ENCODE measurements at regions not wholly inside any gene's neighbourhood (a gene's known extent, or its start where the extent isn't known, plus 50 kb on each side); places are given as distances from the start of the nearest gene placed in this dataset.

- H3K27ac Mint-ChIP-seq: no peak overlapping the region
- no peaks in the 10 kb centered on the region for H3K4me1 Mint-ChIP-seq
- ATAC-seq (ENCODE audit: low read depth) (no peak), DNase-seq (no peak)
- H3K9me3 Mint-ChIP-seq: peaks cover 5% of the 10 kb centered on the region
- peaks cover 15% of the 10 kb centered on the region for H3K27me3 Mint-ChIP-seq
- no peak overlapping the region for H3K4me3 Mint-ChIP-seq
- ChIA-PET POLR2A (no interaction called here), CTCF (interaction anchor here (1.0 kb wide), 1 partner anchor 941 kb away, joined by 3 read pairs; no protein-coding TSS in a partner anchor)
- H3K36me3 Mint-ChIP-seq (ENCODE audit: low read depth): no peaks in the 10 kb centered on the region
- intact Hi-C loops (cut with micrococcal nuclease): no loop called here
- no peak for TF ChIP-seq CTCF (IDR thresholded peaks at IDR 0.05)
Measured at GRCh38 chr6:40302856-40303454, 284.2 kb downstream of the LRFN2 start.

DNA sequence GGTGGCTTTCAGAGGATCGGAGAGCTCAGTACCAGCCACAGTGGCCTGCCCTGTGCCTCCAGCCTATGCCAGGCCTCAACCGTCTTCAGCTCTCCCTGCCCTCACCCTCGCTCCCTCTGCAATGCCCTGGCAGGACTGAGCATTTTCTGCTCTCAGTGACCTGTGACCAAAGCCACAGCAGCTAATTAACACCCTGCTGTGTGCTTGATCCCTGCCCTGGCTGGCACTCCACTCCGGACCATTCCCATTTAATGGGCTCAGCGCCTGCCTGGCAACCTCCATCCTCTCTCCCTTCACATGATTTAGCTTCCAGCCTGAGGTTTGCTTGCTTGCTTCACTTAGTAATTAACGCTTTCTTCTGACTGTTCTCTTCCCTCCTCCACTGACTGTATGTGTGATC is 287.5 kb downstream of the LRFN2 start:
- CTCF ChIA-PET: no interaction called here

DNA sequence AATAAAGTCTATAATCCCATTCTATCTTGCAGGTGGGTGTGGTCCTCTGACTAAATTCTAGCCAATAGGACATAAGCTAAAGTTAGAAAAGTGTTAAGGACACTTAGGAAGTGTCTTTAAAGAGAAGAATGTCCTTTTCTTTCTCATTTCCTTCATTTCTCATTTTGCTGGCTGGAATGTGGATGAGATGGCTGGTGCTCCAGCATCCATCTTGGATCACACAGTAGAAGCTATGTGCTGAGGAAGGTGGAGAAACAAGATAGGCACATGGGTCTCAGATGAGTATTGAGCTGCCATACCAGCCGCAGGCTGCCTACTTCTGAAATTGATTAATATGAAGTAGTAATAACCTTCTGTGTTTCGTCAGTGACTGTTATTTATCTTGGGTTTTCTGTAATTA is 289.0 kb downstream of the LRFN2 start:
- TF ChIP-seq CTCF (IDR thresholded peaks at IDR 0.05): no peak
- H3K9me3 Mint-ChIP-seq: peaks cover 7% of the 10 kb centered on the region
- CTCF ChIA-PET: no interaction called here
- no peaks in the 10 kb centered on the region for H3K36me3 Mint-ChIP-seq (ENCODE audit: low read depth)
- ATAC-seq (ENCODE audit: low read depth) (no peak), DNase-seq (no peak)
- POLR2A ChIA-PET: no interaction called here
- peaks cover 5% of the 10 kb centered on the region for H3K27me3 Mint-ChIP-seq
- no peak overlapping the region for H3K4me3 Mint-ChIP-seq
- no peaks in the 10 kb centered on the region for H3K4me1 Mint-ChIP-seq
- H3K27ac Mint-ChIP-seq: no peak overlapping the region
- intact Hi-C loops (cut with micrococcal nuclease): no loop called here

More for the DNA sequence above, 287.5 kb downstream of the LRFN2 start:
- no peak for ATAC-seq (ENCODE audit: low read depth)
- no peaks in the 10 kb centered on the region for H3K4me1 Mint-ChIP-seq
- H3K36me3 Mint-ChIP-seq (ENCODE audit: low read depth): no peaks in the 10 kb centered on the region
- no peak for DNase-seq
- no peak overlapping the region for H3K27ac Mint-ChIP-seq
- no peak for TF ChIP-seq CTCF (IDR thresholded peaks at IDR 0.05)
- H3K9me3 Mint-ChIP-seq: peaks cover 7% of the 10 kb centered on the region
- POLR2A ChIA-PET: no interaction called here
- no peak overlapping the region for H3K4me3 Mint-ChIP-seq
- peaks cover 5% of the 10 kb centered on the region for H3K27me3 Mint-ChIP-seq
- intact Hi-C loops (cut with micrococcal nuclease): no loop called here

DNA sequence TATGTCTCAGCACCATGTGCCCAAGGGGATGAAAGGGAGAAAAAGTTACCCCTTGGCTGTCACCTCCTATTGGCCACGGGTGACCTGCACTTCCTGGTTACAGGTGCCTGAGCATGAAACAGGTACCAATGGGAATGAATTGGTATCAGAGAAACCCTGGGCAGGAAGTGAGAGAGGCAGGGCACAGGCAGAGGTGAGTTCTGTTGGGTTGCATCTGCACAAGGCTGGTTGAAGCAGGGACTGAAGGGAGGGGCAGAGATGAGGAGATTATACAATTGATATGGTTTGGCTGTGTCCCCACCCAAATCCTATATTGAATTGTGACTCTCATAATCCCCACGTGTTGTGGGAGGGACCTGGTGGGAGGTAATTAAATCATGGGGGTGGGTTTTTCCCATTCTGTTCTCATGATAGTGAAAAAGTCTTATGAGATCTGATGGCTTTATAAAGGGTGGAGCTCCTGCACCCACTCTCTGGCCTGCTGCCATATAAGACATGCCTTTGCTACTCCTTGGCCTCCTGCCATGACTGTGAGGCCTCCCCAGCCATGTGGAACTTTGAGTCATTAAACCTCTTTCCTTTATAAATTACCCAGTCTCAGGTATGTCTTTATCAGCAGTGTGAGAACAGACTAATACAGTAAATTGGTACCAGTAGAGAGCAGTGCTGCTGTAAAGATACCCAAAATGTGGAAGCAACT is 291.8 kb downstream of the LRFN2 start:
- TF ChIP-seq CTCF (IDR thresholded peaks at IDR 0.05): no peak
- POLR2A ChIA-PET: no interaction called here
- no peaks in the 10 kb centered on the region for H3K4me1 Mint-ChIP-seq

GRCh38 chr6:40293460-40294185 is 293.5 kb downstream of the LRFN2 start:
- ATAC-seq (ENCODE audit: low read depth) (no peak), DNase-seq (no peak)
- CTCF ChIA-PET: no interaction called here
- no peaks in the 10 kb centered on the region for H3K36me3 Mint-ChIP-seq (ENCODE audit: low read depth)
- H3K27me3 Mint-ChIP-seq: peaks cover 17% of the 10 kb centered on the region
- no peaks in the 10 kb centered on the region for H3K4me1 Mint-ChIP-seq
- H3K4me3 Mint-ChIP-seq: no peak overlapping the region
- H3K9me3 Mint-ChIP-seq: peaks cover 7% of the 10 kb centered on the region
- intact Hi-C loops (cut with micrococcal nuclease): no loop called here
- H3K27ac Mint-ChIP-seq: no peak overlapping the region
- POLR2A ChIA-PET: no interaction called here
- no peak for TF ChIP-seq CTCF (IDR thresholded peaks at IDR 0.05)

More for the DNA sequence above, 291.8 kb downstream of the LRFN2 start:
- DNase-seq: no peak
- peaks cover 7% of the 10 kb centered on the region for H3K9me3 Mint-ChIP-seq
- no peaks in the 10 kb centered on the region for H3K36me3 Mint-ChIP-seq (ENCODE audit: low read depth)
- CTCF ChIA-PET: no interaction called here
- ATAC-seq (ENCODE audit: low read depth): no peak
- intact Hi-C loops (cut with micrococcal nuclease): no loop called here
- H3K27ac Mint-ChIP-seq: no peak overlapping the region
- no peak overlapping the region for H3K4me3 Mint-ChIP-seq
- peaks cover 12% of the 10 kb centered on the region for H3K27me3 Mint-ChIP-seq

All from activated B cell treated with CpG ODN at 0.5 μM for 24 hours (primary cell).